HG03159 (cell line): ENCODE measurements at regions not wholly inside any gene's neighbourhood (a gene's known extent, or its start where the extent isn't known, plus 50 kb on each side); places are given as distances from the start of the nearest gene placed in this dataset.
"Not testable (repeated sequence)": the region's sequence is repeated elsewhere in the genome, so short reads cannot be mapped to it uniquely, and the experiment has no call there.

Experiments used
- ATAC-seq: cut with Tn5 transposase; IDR thresholded peaks from one replicate; pipeline ENCODE4 v1.9.1; 2021; ENCODE audit warnings: mild to moderate bottlenecking, moderate library complexity; ENCODE audit not compliant: unreplicated experiment

- no peak for ATAC-seq
Measured at GRCh38 chr7:20466543-20467021, 135.9 kb downstream of the ITGB8 start.

- ATAC-seq = no peak
Measured at GRCh38 chr7:20470082-20470481, 139.4 kb downstream of the ITGB8 start.

- no peak for ATAC-seq
Measured at GRCh38 chr7:20470726-20471125, 140.0 kb downstream of the ITGB8 start.

- no peak for ATAC-seq
Measured at GRCh38 chr7:20474249-20474648, 141.2 kb upstream of the ABCB5 start.

GRCh38 chr7:20475756-20476155 lies 139.7 kb upstream of the ABCB5 start:
- no peak for ATAC-seq

GRCh38 chr7:20477067-20477466 lies 138.4 kb upstream of the ABCB5 start:
- ATAC-seq = no peak

GRCh38 chr7:20479706-20480105 lies 135.8 kb upstream of the ABCB5 start:
- ATAC-seq = no peak

- no peak for ATAC-seq
Measured at GRCh38 chr7:20482071-20482470, 133.4 kb upstream of the ABCB5 start.

- no peak for ATAC-seq
Measured at GRCh38 chr7:20484356-20484755, 131.1 kb upstream of the ABCB5 start.

- no peak for ATAC-seq
Measured at GRCh38 chr7:20488850-20489249, 126.6 kb upstream of the ABCB5 start.

- no peak for ATAC-seq
Measured at GRCh38 chr7:20491284-20491683, 124.2 kb upstream of the ABCB5 start.

GRCh38 chr7:20494566-20494965 lies 120.9 kb upstream of the ABCB5 start:
- ATAC-seq = no peak

GRCh38 chr7:20501473-20501872 lies 114.0 kb upstream of the ABCB5 start:
- ATAC-seq = not testable (repeated sequence)

GRCh38 chr7:20503278-20503950 lies 112.1 kb upstream of the ABCB5 start:
- ATAC-seq = no peak

GRCh38 chr7:20504060-20504459 lies 111.4 kb upstream of the ABCB5 start:
- ATAC-seq = no peak

- no peak for ATAC-seq
Measured at GRCh38 chr7:20506175-20506574, 109.3 kb upstream of the ABCB5 start.

- no peak for ATAC-seq
Measured at GRCh38 chr7:20507157-20507556, 108.3 kb upstream of the ABCB5 start.

- no peak for ATAC-seq
Measured at GRCh38 chr7:20508109-20508508, 107.4 kb upstream of the ABCB5 start.

- no peak for ATAC-seq
Measured at GRCh38 chr7:20509892-20510572, 105.4 kb upstream of the ABCB5 start.

GRCh38 chr7:20510573-20510900 lies 104.9 kb upstream of the ABCB5 start:
- no peak for ATAC-seq

GRCh38 chr7:20513341-20513740 lies 102.1 kb upstream of the ABCB5 start:
- no peak for ATAC-seq

GRCh38 chr7:20513897-20514296 lies 101.6 kb upstream of the ABCB5 start:
- ATAC-seq = no peak

GRCh38 chr7:20514364-20514763 lies 101.1 kb upstream of the ABCB5 start:
- no peak for ATAC-seq
